ENCODE measurements at regions not wholly inside any gene's neighbourhood (a gene's known extent, or its start where the extent isn't known, plus 50 kb on each side); places are given as distances from the start of the nearest gene placed in this dataset.
A peak's percentile ranks its signal among the peaks of the same experiment; 100 is the strongest.
"Not testable (repeated sequence)": the region's sequence is repeated elsewhere in the genome, so short reads cannot be mapped to it uniquely, and the experiment has no call there.

- Histone ChIP-seq H3K4me3 (ENCODE audit: insufficient read depth, low read depth, low read length) (no peak overlapping the region), H3K27me3 (ENCODE audit: control insufficient read depth, insufficient read depth, low read length) (no peaks in the 10 kb centered on the region), H3K36me3 (replicated peaks; ENCODE audit: control insufficient read depth, insufficient read depth, low read length) (no peaks in the 10 kb centered on the region)
- no peak for DNase-seq
These were observed 82.2 kb upstream of the BCAR3 start for GRCh38 chr1:93763704-93764365.

GRCh38 chr1:93758842-93759515 lies 77.3 kb upstream of the BCAR3 start:
- H3K36me3 ChIP-seq (replicated peaks; ENCODE audit: control insufficient read depth, insufficient read depth, low read length): no peaks in the 10 kb centered on the region
- no peaks in the 10 kb centered on the region for H3K27me3 ChIP-seq (ENCODE audit: control insufficient read depth, insufficient read depth, low read length)

GRCh38 chr1:93757256-93758036 lies 75.8 kb upstream of the BCAR3 start:
- Histone ChIP-seq H3K4me3 (ENCODE audit: insufficient read depth, low read depth, low read length) (no peak overlapping the region), H3K27me3 (ENCODE audit: control insufficient read depth, insufficient read depth, low read length) (no peaks in the 10 kb centered on the region), H3K36me3 (replicated peaks; ENCODE audit: control insufficient read depth, insufficient read depth, low read length) (no peaks in the 10 kb centered on the region)
- DNase-seq: no peak

More at GRCh38 chr1:93758842-93759515, 77.3 kb upstream of the BCAR3 start:
- H3K4me3 ChIP-seq (ENCODE audit: insufficient read depth, low read depth, low read length): no peak overlapping the region
- no peak for DNase-seq

- Histone ChIP-seq H3K4me3 (ENCODE audit: insufficient read depth, low read depth, low read length) (no peak overlapping the region), H3K27me3 (ENCODE audit: control insufficient read depth, insufficient read depth, low read length) (no peaks in the 10 kb centered on the region), H3K36me3 (replicated peaks; ENCODE audit: control insufficient read depth, insufficient read depth, low read length) (no peaks in the 10 kb centered on the region)
- DNase-seq: no peak
These were observed 75.0 kb upstream of the BCAR3 start for GRCh38 chr1:93756657-93757056.

GRCh38 chr1:93755251-93755715 lies 73.6 kb upstream of the BCAR3 start:
- H3K4me3 ChIP-seq (ENCODE audit: insufficient read depth, low read depth, low read length); DNase-seq; H3K36me3 ChIP-seq (replicated peaks; ENCODE audit: control insufficient read depth, insufficient read depth, low read length); H3K27me3 ChIP-seq (ENCODE audit: control insufficient read depth, insufficient read depth, low read length): not testable (repeated sequence)

GRCh38 chr1:93753791-93754763 lies 72.4 kb upstream of the BCAR3 start:
- Histone ChIP-seq H3K4me3 (ENCODE audit: insufficient read depth, low read depth, low read length) (no peak overlapping the region), H3K27me3 (ENCODE audit: control insufficient read depth, insufficient read depth, low read length) (no peaks in the 10 kb centered on the region), H3K36me3 (replicated peaks; ENCODE audit: control insufficient read depth, insufficient read depth, low read length) (no peaks in the 10 kb centered on the region)
- no peak for DNase-seq

- Histone ChIP-seq H3K36me3 (replicated peaks; ENCODE audit: control insufficient read depth, insufficient read depth, low read length) (no peaks in the 10 kb centered on the region), H3K27me3 (ENCODE audit: control insufficient read depth, insufficient read depth, low read length) (no peaks in the 10 kb centered on the region), H3K4me3 (ENCODE audit: insufficient read depth, low read depth, low read length) (no peak overlapping the region)
- no peak for DNase-seq
These were observed 70.0 kb upstream of the BCAR3 start for GRCh38 chr1:93751377-93752250.

GRCh38 chr1:93750955-93751354 lies 69.3 kb upstream of the BCAR3 start:
- Histone ChIP-seq H3K27me3 (ENCODE audit: control insufficient read depth, insufficient read depth, low read length) (no peaks in the 10 kb centered on the region), H3K4me3 (ENCODE audit: insufficient read depth, low read depth, low read length) (no peak overlapping the region), H3K36me3 (replicated peaks; ENCODE audit: control insufficient read depth, insufficient read depth, low read length) (no peaks in the 10 kb centered on the region)
- peak; percentile 30 for DNase-seq

GRCh38 chr1:93749894-93750301 lies 68.3 kb upstream of the BCAR3 start:
- DNase-seq: peak; percentile 68

GRCh38 chr1:93749487-93749886 lies 67.8 kb upstream of the BCAR3 start:
- no peak overlapping the region for H3K4me3 ChIP-seq (ENCODE audit: insufficient read depth, low read depth, low read length)
- DNase-seq: no peak
- no peaks in the 10 kb centered on the region for H3K36me3 ChIP-seq (replicated peaks; ENCODE audit: control insufficient read depth, insufficient read depth, low read length)
- no peaks in the 10 kb centered on the region for H3K27me3 ChIP-seq (ENCODE audit: control insufficient read depth, insufficient read depth, low read length)

More at GRCh38 chr1:93749894-93750301, 68.3 kb upstream of the BCAR3 start:
- no peak overlapping the region for H3K4me3 ChIP-seq (ENCODE audit: insufficient read depth, low read depth, low read length)
- no peaks in the 10 kb centered on the region for H3K36me3 ChIP-seq (replicated peaks; ENCODE audit: control insufficient read depth, insufficient read depth, low read length)
- H3K27me3 ChIP-seq (ENCODE audit: control insufficient read depth, insufficient read depth, low read length): no peaks in the 10 kb centered on the region

GRCh38 chr1:93746021-93746812 lies 64.6 kb upstream of the BCAR3 start:
- no peak for DNase-seq
- H3K27me3 ChIP-seq (ENCODE audit: control insufficient read depth, insufficient read depth, low read length): no peaks in the 10 kb centered on the region
- H3K4me3 ChIP-seq (ENCODE audit: insufficient read depth, low read depth, low read length): no peak overlapping the region
- H3K36me3 ChIP-seq (replicated peaks; ENCODE audit: control insufficient read depth, insufficient read depth, low read length): no peaks in the 10 kb centered on the region

- H3K4me3 ChIP-seq (ENCODE audit: insufficient read depth, low read depth, low read length): no peak overlapping the region
- DNase-seq: no peak
- no peaks in the 10 kb centered on the region for H3K36me3 ChIP-seq (replicated peaks; ENCODE audit: control insufficient read depth, insufficient read depth, low read length)
- H3K27me3 ChIP-seq (ENCODE audit: control insufficient read depth, insufficient read depth, low read length): no peaks in the 10 kb centered on the region
These were observed 62.8 kb upstream of the BCAR3 start for GRCh38 chr1:93744299-93744988.
